Hepatocyte (in vitro differentiated cells): ENCODE measurements at regions not wholly inside any gene's neighbourhood (a gene's known extent, or its start where the extent isn't known, plus 50 kb on each side); places are given as distances from the start of the nearest gene placed in this dataset.

Experiments used
- CTCF ChIP-seq: fragments of 200-600 bp; sonication (generic); IDR thresholded peaks from 2 replicates; pipeline ENCODE4 v1.5.1; 2016; ENCODE audit warnings: antibody characterized with exemption, mild to moderate bottlenecking; ENCODE audit not compliant: poor library complexity
- EZH2 ChIP-seq: fragments of 200-600 bp; sonication (generic); IDR thresholded peaks from 2 replicates; pipeline ENCODE4 v1.6.1; 2016; ENCODE audit warnings: antibody characterized with exemption, mild to moderate bottlenecking, borderline replicate concordance
- EZH2phosphoT487 ChIP-seq: fragments of 200-600 bp; sonication (generic); IDR thresholded peaks from one replicate; pipeline ENCODE4 v1.6.1; 2018; ENCODE audit warnings: antibody characterized with exemption, mild to moderate bottlenecking, low read depth, moderate library complexity; ENCODE audit not compliant: unreplicated experiment, severe bottlenecking

GRCh38 chr20:11431621-11432020, 486.1 kb upstream of the BTBD3 start:
- TF ChIP-seq CTCF: no peak
- TF ChIP-seq EZH2phosphoT487: no peak
- no peak for TF ChIP-seq EZH2
